ENCODE measurements at regions not wholly inside any gene's neighbourhood (a gene's known extent, or its start where the extent isn't known, plus 50 kb on each side); places are given as distances from the start of the nearest gene placed in this dataset.

- H3K79me2 ChIP-seq (ENCODE audit: insufficient read depth, low read length) = no peaks in the 10 kb centered on the region
- no peak overlapping the region for H3K18ac ChIP-seq (ENCODE audit: insufficient read length, low read depth, low read length)
- Mint-ChIP-seq H3K9me3 (no peaks in the 10 kb centered on the region; a peak in 1 of 5 replicates), H3K27me3 (ENCODE audit: low read depth) (no peaks in the 10 kb centered on the region; the same call in 1 of the 2 replicates), H3K27ac (no peak overlapping the region), H3K4me1 (peaks cover 0 to 10% of the 10 kb centered on the region in 2 experiments; a peak in 3 of 4 replicates), H3K4me3 (no peak overlapping the region), H3K36me3 (ENCODE audit: insufficient read depth in 1 of 3, low read depth in 3 of 3) (no peaks in the 10 kb centered on the region; a peak in 1 of 7 replicates)
- H3K23me2 ChIP-seq (ENCODE audit: insufficient read length, low read depth, low read length, poor library complexity, severe bottlenecking) = no peaks in the 10 kb centered on the region
- H2BK5ac ChIP-seq (ENCODE audit: insufficient read length, low read length) = no peak overlapping the region
- no peak overlapping the region for H4K5ac ChIP-seq (ENCODE audit: insufficient read length, low read depth, low read length)
- no peak overlapping the region for H2BK15ac ChIP-seq (ENCODE audit: low read depth, low read length)
- no peak overlapping the region for H3T11ph ChIP-seq (ENCODE audit: low read length)
- no peak overlapping the region for H3K23ac ChIP-seq (ENCODE audit: insufficient read length, low read depth, low read length)
- H3K4me2 ChIP-seq (ENCODE audit: insufficient read depth, insufficient read length, low read length) = no peak overlapping the region
- no peak overlapping the region for H4K91ac ChIP-seq (ENCODE audit: insufficient read length, low read depth, low read length)
- WGBS (ENCODE audit: extremely low coverage, insufficient read length, low lambda C conversion rate) = no CpG with 5 or more reads among the region's 12 CpGs
- H3K79me1 ChIP-seq (ENCODE audit: insufficient read depth, low read depth, low read length, poor library complexity, severe bottlenecking) = no peaks in the 10 kb centered on the region
- H2AK5ac ChIP-seq (ENCODE audit: insufficient read length, low read length) = no peak overlapping the region
- H3K4me1 ChIP-seq (ENCODE audit: insufficient read depth, low read length) = no peaks in the 10 kb centered on the region
- H2BK120ac ChIP-seq (ENCODE audit: low read depth, low read length, poor library complexity, severe bottlenecking) = no peak overlapping the region
- H3K9me3 ChIP-seq (ENCODE audit: control insufficient read depth, low read depth, low read length) = no peaks in the 10 kb centered on the region
- no peak overlapping the region for H2BK12ac ChIP-seq (ENCODE audit: insufficient read length, low read depth, low read length)
- no peak overlapping the region for H2AFZ ChIP-seq (ENCODE audit: low read length)
- no peak overlapping the region for H3K14ac ChIP-seq (ENCODE audit: insufficient read depth, low read length)
- H3K27me3 ChIP-seq (ENCODE audit: insufficient read depth, low read length) = no peaks in the 10 kb centered on the region
- H3K27ac ChIP-seq (ENCODE audit: insufficient read length, low read depth, low read length) = no peak overlapping the region
- no peak for TF ChIP-seq CTCF (conservative IDR thresholded peaks at IDR 0.05)
- no peaks in the 10 kb centered on the region for H4K20me1 ChIP-seq (ENCODE audit: control insufficient read depth, insufficient read depth, insufficient read length)
- no peak overlapping the region for H2BK20ac ChIP-seq (ENCODE audit: low read depth, low read length, poor library complexity, severe bottlenecking)
- H3K56ac ChIP-seq (ENCODE audit: insufficient read length, low read depth, low read length) = no peak overlapping the region
- DNase-seq = no peak
- H3K9ac ChIP-seq (ENCODE audit: extremely low read depth, insufficient read length, low read length) = no peak overlapping the region
- H4K8ac ChIP-seq (replicated peaks; ENCODE audit: insufficient read length, low read depth, low read length) = no peak overlapping the region
- no peak overlapping the region for H3K4ac ChIP-seq (ENCODE audit: low read depth, low read length)
These were observed 156.7 kb upstream of the KLF6 start for GRCh38 chr10:3941676-3942075.
